HEK293 (cell line): ENCODE measurements at regions not wholly inside any gene's neighbourhood (a gene's known extent, or its start where the extent isn't known, plus 50 kb on each side); places are given as distances from the start of the nearest gene placed in this dataset.

Source experiments
- CTCF ChIA-PET: fragments of 350-600 bp; formaldehyde crosslinking; extraction: SDS; loops from one replicate; lab custom pipeline; 2021; ENCODE audit warnings: antibody characterized with exemption; lab: Yijun Ruan, JAX
- POLR2A ChIA-PET: fragments of 300-600 bp; formaldehyde crosslinking; extraction: SDS; loops from one replicate; lab custom pipeline; 2020; ENCODE audit warnings: antibody characterized with exemption, inconsistent platforms; lab: Yijun Ruan, JAX
- H3K27ac ChIP-seq: fragments of 200-500 bp; sonication (Bioruptor generic); 2 replicates; pipeline ENCODE4 v1.5.1; 2014; ENCODE audit warnings: low read depth, low read length, control low read depth, inconsistent platforms; ENCODE audit errors: extremely low read depth
- H3K36me3 ChIP-seq, 2 experiments: fragments of 200-500 bp in 1 of 2; sonication (Bioruptor generic) in 1 of 2; 1 replicate in 1 of 2; 2 replicates in 1 of 2; pipeline ENCODE4 v1.5.1; 2014 to 2017; ENCODE audit warnings: inconsistent platforms in 2 of 2, low read length in 2 of 2; ENCODE audit not compliant: control insufficient read depth in 2 of 2, insufficient read depth in 1 of 2
- H3K4me1 ChIP-seq: fragments of 200-500 bp; sonication (Bioruptor generic); 2 replicates; pipeline ENCODE4 v1.5.1; 2014; ENCODE audit warnings: mild to moderate bottlenecking, low read length, inconsistent platforms; ENCODE audit not compliant: control insufficient read depth, insufficient read depth
- H3K4me3 ChIP-seq: 2 replicates; pipeline ENCODE4 v1.5.1; 2011; ENCODE audit warnings: low read depth, mild to moderate bottlenecking, control low read depth, low read length, moderate library complexity
- H3K9me3 ChIP-seq: fragments of 200-500 bp; sonication (Bioruptor generic); 2 replicates; pipeline ENCODE4 v1.5.1; 2014; ENCODE audit warnings: low read depth, low read length, inconsistent platforms; ENCODE audit not compliant: control insufficient read depth, insufficient read depth
- BCL11A ChIP-seq: fragments of 450-650 bp; formaldehyde crosslinking; IDR thresholded peaks from 2 replicates; pipeline ENCODE4 v1.5.1; 2016; ENCODE audit warnings: low read depth, missing biosample characterization, missing genetic modification characterization
- GLI2 ChIP-seq: fragments of 450-650 bp; formaldehyde crosslinking; IDR thresholded peaks from 2 replicates; pipeline ENCODE4; 2017; ENCODE audit warnings: missing biosample characterization, missing genetic modification characterization, low read depth, borderline replicate concordance
- GLI4 ChIP-seq: fragments of 450-650 bp; formaldehyde crosslinking; IDR thresholded peaks from 2 replicates; pipeline ENCODE4 v1.5.1; 2016; ENCODE audit warnings: missing biosample characterization, missing genetic modification characterization
- GLIS2 ChIP-seq: fragments of 450-650 bp; formaldehyde crosslinking; IDR thresholded peaks from 2 replicates; pipeline ENCODE4 v1.5.1; 2016; ENCODE audit warnings: missing biosample characterization, missing genetic modification characterization
- KLF8 ChIP-seq: fragments of 450-650 bp; formaldehyde crosslinking; IDR thresholded peaks from 2 replicates; pipeline ENCODE4 v1.5.1; 2016; ENCODE audit warnings: missing biosample characterization, missing genetic modification characterization
- MEIS1 ChIP-seq: sonication (generic); formaldehyde crosslinking; IDR thresholded peaks from 2 replicates; pipeline ENCODE4 v1.8.1; 2022; ENCODE audit warnings: missing genetic modification reagents, mild to moderate bottlenecking, borderline replicate concordance
- OVOL3 ChIP-seq: fragments of 450-650 bp; formaldehyde crosslinking; IDR thresholded peaks from 2 replicates; pipeline ENCODE4 v1.5.1; 2016; ENCODE audit warnings: missing biosample characterization, missing genetic modification characterization
- YY2 ChIP-seq: fragments of 450-650 bp; formaldehyde crosslinking; IDR thresholded peaks from 2 replicates; pipeline ENCODE4 v1.5.1; 2016; ENCODE audit warnings: missing biosample characterization, missing genetic modification characterization
- ZBTB21 ChIP-seq: fragments of 450-650 bp; formaldehyde crosslinking; IDR thresholded peaks from 2 replicates; pipeline ENCODE4 v1.5.1; 2017; ENCODE audit warnings: missing biosample characterization, missing genetic modification characterization
- ZBTB8A ChIP-seq: fragments of 450-650 bp; formaldehyde crosslinking; IDR thresholded peaks from 2 replicates; pipeline ENCODE4 v1.5.1; 2016; ENCODE audit warnings: missing biosample characterization, missing genetic modification characterization
- ZEB2 ChIP-seq: fragments of 450-650 bp; formaldehyde crosslinking; IDR thresholded peaks from 2 replicates; pipeline ENCODE4 v1.5.1; 2016; ENCODE audit warnings: missing biosample characterization, missing genetic modification characterization
- ZNF26 ChIP-seq: fragments of 450-650 bp; formaldehyde crosslinking; IDR thresholded peaks from 2 replicates; pipeline ENCODE4 v1.5.1; 2016; ENCODE audit warnings: missing biosample characterization, missing genetic modification characterization
- ZNF266 ChIP-seq: fragments of 450-650 bp; formaldehyde crosslinking; IDR thresholded peaks from 2 replicates; pipeline ENCODE4 v1.5.1; 2016; ENCODE audit warnings: missing biosample characterization, missing genetic modification characterization, low read depth
- ZNF362 ChIP-seq: fragments of 450-650 bp; formaldehyde crosslinking; IDR thresholded peaks from 2 replicates; pipeline ENCODE4 v1.5.1; 2016; ENCODE audit warnings: missing biosample characterization, missing genetic modification characterization
- ZNF585B ChIP-seq: fragments of 450-650 bp; formaldehyde crosslinking; IDR thresholded peaks from 2 replicates; pipeline ENCODE4 v1.5.1; 2016; ENCODE audit warnings: missing biosample characterization, missing genetic modification characterization
- ZNF629 ChIP-seq: fragments of 450-650 bp; formaldehyde crosslinking; IDR thresholded peaks from 2 replicates; pipeline ENCODE4 v1.5.1; 2017; ENCODE audit warnings: missing biosample characterization, missing genetic modification characterization
- TF ChIP-seq, protein P1 (sequence below): fragments of 450-650 bp; formaldehyde crosslinking; IDR thresholded peaks from 2 replicates; pipeline ENCODE4 v1.5.1; 2016; ENCODE audit warnings: missing biosample characterization, missing genetic modification characterization
- TF ChIP-seq, protein P2 (sequence below): fragments of 450-650 bp; formaldehyde crosslinking; IDR thresholded peaks from 2 replicates; pipeline ENCODE4 v1.5.1; 2016; ENCODE audit warnings: missing biosample characterization, missing genetic modification characterization
- TF ChIP-seq, protein P3 (sequence below): fragments of 450-650 bp; formaldehyde crosslinking; IDR thresholded peaks from 2 replicates; pipeline ENCODE4; 2016; ENCODE audit warnings: missing biosample characterization, missing genetic modification characterization
- TF ChIP-seq, protein P4 (sequence below): fragments of 450-650 bp; formaldehyde crosslinking; IDR thresholded peaks from 2 replicates; pipeline ENCODE4 v1.5.1; 2016; ENCODE audit warnings: missing biosample characterization, missing genetic modification characterization
- TF ChIP-seq, protein P5 (sequence below): IDR thresholded peaks from 2 replicates; pipeline ENCODE4 v1.6.1; 2011; ENCODE audit warnings: mild to moderate bottlenecking, low read depth, low read length, borderline replicate concordance

GRCh38 chr18:66126266-66126665, 375.5 kb downstream of the CDH7 start:
- no peaks in the 10 kb centered on the region for H3K9me3 ChIP-seq
- H3K36me3 ChIP-seq: no peaks in the 10 kb centered on the region
- POLR2A ChIA-PET: no interaction called here
- CTCF ChIA-PET: no interaction called here
- TF ChIP-seq MEIS1 (CRISPR knock-in tag) (no peak), OVOL3 (no peak), ZNF266 (tag by site-specific recombination) (no peak), KLF8 (tag by site-specific recombination) (no peak), ZNF629 (tag by site-specific recombination) (no peak), YY2 (tag by site-specific recombination) (no peak), GLI4 (tag by site-specific recombination) (no peak), GLI2 (no peak), GLIS2 (tag by site-specific recombination) (no peak)
- no peak overlapping the region for H3K27ac ChIP-seq
- no peak overlapping the region for H3K4me3 ChIP-seq
- H3K4me1 ChIP-seq: no peaks in the 10 kb centered on the region

- H3K27ac ChIP-seq: no peak overlapping the region
- no peaks in the 10 kb centered on the region for H3K9me3 ChIP-seq
- H3K36me3 ChIP-seq: no peaks in the 10 kb centered on the region
- no peak overlapping the region for H3K4me3 ChIP-seq
- POLR2A ChIA-PET: no interaction called here
- no peaks in the 10 kb centered on the region for H3K4me1 ChIP-seq
- TF ChIP-seq, protein P1, sequence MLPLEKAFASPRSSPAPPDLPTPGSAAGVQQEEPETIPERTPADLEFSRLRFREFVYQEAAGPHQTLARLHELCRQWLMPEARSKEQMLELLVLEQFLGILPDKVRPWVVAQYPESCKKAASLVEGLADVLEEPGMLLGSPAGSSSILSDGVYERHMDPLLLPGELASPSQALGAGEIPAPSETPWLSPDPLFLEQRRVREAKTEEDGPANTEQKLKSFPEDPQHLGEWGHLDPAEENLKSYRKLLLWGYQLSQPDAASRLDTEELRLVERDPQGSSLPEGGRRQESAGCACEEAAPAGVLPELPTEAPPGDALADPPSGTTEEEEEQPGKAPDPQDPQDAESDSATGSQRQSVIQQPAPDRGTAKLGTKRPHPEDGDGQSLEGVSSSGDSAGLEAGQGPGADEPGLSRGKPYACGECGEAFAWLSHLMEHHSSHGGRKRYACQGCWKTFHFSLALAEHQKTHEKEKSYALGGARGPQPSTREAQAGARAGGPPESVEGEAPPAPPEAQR (tag by site-specific recombination): no peak
- no peak for TF ChIP-seq ZNF362 (tag by site-specific recombination)
- no peak for TF ChIP-seq BCL11A (tag by site-specific recombination)
- TF ChIP-seq, protein P2, sequence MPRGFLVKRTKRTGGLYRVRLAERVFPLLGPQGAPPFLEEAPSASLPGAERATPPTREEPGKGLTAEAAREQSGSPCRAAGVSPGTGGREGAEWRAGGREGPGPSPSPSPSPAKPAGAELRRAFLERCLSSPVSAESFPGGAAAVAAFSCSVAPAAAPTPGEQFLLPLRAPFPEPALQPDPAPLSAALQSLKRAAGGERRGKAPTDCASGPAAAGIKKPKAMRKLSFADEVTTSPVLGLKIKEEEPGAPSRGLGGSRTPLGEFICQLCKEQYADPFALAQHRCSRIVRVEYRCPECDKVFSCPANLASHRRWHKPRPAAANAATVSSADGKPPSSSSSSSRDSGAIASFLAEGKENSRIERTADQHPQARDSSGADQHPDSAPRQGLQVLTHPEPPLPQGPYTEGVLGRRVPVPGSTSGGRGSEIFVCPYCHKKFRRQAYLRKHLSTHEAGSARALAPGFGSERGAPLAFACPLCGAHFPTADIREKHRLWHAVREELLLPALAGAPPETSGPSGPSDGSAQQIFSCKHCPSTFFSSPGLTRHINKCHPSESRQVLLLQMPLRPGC (tag by site-specific recombination): no peak
- TF ChIP-seq, protein P3, sequence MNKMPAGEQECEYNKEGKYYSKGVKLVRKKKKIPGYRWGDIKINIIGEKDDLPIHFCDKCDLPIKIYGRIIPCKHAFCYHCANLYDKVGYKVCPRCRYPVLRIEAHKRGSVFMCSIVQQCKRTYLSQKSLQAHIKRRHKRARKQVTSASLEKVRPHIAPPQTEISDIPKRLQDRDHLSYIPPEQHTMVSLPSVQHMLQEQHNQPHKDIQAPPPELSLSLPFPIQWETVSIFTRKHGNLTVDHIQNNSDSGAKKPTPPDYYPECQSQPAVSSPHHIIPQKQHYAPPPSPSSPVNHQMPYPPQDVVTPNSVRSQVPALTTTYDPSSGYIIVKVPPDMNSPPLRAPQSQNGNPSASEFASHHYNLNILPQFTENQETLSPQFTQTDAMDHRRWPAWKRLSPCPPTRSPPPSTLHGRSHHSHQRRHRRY (tag by site-specific recombination): no peak
- TF ChIP-seq, protein P4, sequence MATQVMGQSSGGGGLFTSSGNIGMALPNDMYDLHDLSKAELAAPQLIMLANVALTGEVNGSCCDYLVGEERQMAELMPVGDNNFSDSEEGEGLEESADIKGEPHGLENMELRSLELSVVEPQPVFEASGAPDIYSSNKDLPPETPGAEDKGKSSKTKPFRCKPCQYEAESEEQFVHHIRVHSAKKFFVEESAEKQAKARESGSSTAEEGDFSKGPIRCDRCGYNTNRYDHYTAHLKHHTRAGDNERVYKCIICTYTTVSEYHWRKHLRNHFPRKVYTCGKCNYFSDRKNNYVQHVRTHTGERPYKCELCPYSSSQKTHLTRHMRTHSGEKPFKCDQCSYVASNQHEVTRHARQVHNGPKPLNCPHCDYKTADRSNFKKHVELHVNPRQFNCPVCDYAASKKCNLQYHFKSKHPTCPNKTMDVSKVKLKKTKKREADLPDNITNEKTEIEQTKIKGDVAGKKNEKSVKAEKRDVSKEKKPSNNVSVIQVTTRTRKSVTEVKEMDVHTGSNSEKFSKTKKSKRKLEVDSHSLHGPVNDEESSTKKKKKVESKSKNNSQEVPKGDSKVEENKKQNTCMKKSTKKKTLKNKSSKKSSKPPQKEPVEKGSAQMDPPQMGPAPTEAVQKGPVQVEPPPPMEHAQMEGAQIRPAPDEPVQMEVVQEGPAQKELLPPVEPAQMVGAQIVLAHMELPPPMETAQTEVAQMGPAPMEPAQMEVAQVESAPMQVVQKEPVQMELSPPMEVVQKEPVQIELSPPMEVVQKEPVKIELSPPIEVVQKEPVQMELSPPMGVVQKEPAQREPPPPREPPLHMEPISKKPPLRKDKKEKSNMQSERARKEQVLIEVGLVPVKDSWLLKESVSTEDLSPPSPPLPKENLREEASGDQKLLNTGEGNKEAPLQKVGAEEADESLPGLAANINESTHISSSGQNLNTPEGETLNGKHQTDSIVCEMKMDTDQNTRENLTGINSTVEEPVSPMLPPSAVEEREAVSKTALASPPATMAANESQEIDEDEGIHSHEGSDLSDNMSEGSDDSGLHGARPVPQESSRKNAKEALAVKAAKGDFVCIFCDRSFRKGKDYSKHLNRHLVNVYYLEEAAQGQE (tag by site-specific recombination): no peak
- TF ChIP-seq ZBTB8A (tag by site-specific recombination): no peak
- TF ChIP-seq, protein P5, sequence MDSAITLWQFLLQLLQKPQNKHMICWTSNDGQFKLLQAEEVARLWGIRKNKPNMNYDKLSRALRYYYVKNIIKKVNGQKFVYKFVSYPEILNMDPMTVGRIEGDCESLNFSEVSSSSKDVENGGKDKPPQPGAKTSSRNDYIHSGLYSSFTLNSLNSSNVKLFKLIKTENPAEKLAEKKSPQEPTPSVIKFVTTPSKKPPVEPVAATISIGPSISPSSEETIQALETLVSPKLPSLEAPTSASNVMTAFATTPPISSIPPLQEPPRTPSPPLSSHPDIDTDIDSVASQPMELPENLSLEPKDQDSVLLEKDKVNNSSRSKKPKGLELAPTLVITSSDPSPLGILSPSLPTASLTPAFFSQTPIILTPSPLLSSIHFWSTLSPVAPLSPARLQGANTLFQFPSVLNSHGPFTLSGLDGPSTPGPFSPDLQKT: no peak
- TF ChIP-seq ZNF26 (tag by site-specific recombination): no peak
- no peak for TF ChIP-seq ZBTB21 (tag by site-specific recombination)
- no peak for TF ChIP-seq ZNF585B
- no peak for TF ChIP-seq ZEB2 (tag by site-specific recombination)
- TF ChIP-seq, all 188 proteins: peak for 0
- CTCF ChIA-PET: interaction anchor here (0.7 kb wide), 1 partner anchor 153 kb away, joined by 3 read pairs; no protein-coding TSS in a partner anchor
Measured at GRCh38 chr18:66124394-66124793, 373.6 kb downstream of the CDH7 start.
